Spleen (tissue), 7 donors: ENCODE measurements at regions not wholly inside any gene's neighbourhood (a gene's known extent, or its start where the extent isn't known, plus 50 kb on each side); places are given as distances from the start of the nearest gene placed in this dataset.

Experiments
- CTCF ChIP-seq, 11 experiments: fragments of 200-600 bp in 7 of 11; fragments of 450-650 bp in 4 of 11; sonication (generic) in 4 of 11; IDR thresholded peaks in 8 of 11; conservative IDR thresholded peaks in 3 of 11; 1 replicate in 7 of 11; 2 replicates in 4 of 11; pipeline versions ENCODE4 v1.4.0 to v1.8.0; 2016 to 2021; ENCODE audit warnings: antibody characterized with exemption in 11 of 11, inconsistent platforms in 4 of 11, mild to moderate bottlenecking in 1 of 11
- POLR2A ChIP-seq, 3 donors: fragments of 450-650 bp; IDR thresholded peaks; one replicate each; pipeline ENCODE4 v1.5.1; 2017; ENCODE audit warnings: antibody characterized with exemption in 3 of 3, mild to moderate bottlenecking in 1 of 3
- donor health status: DM: no; HTN: no; CAD: no; lungs with moderate emphysema.
- donor health status: DM: no; HTN: no; CAD: no.
- donor health status: DM: no; HTN: no; CAD: no.

GRCh38 chr1:186532466-186532865, 71.6 kb upstream of the PDC start:
- no peak for TF ChIP-seq CTCF (IDR thresholded peaks at IDR 0.05 in 8 of 11, conservative IDR thresholded peaks at IDR 0.05 in 3 of 11)
- no peak for TF ChIP-seq POLR2A (IDR thresholded peaks at IDR 0.05)
